OCI-M2 (cell line): ENCODE measurements at regions not wholly inside any gene's neighbourhood (a gene's known extent, or its start where the extent isn't known, plus 50 kb on each side); places are given as distances from the start of the nearest gene placed in this dataset.

ENCODE experiments used
- DNase-seq: peaks from one replicate; lab custom pipeline; 2025; ENCODE audit not compliant: unreplicated experiment; lab: John Stamatoyannopoulos, UW

DNA sequence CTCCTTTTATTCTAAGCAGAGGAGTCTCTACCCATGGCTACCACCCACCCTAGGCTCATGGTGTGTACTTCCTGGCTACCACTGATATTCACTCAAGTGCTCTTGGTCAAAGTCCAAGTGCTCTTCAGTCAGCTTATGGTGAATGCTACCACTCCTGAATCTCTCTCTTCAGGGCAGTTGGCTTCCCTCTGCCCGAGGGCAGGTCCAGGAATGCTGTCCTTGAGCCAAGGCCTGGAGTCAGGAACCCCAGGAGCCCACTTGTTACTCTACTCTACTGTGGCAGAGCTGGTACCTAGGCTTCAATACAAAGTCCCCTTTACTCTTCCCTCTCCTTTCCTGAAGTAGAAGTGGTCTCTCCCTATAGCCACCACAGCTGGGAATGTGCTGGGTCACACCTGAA is 226.0 kb downstream of the DIPK2A start:
- DNase-seq, result no peak

DNA sequence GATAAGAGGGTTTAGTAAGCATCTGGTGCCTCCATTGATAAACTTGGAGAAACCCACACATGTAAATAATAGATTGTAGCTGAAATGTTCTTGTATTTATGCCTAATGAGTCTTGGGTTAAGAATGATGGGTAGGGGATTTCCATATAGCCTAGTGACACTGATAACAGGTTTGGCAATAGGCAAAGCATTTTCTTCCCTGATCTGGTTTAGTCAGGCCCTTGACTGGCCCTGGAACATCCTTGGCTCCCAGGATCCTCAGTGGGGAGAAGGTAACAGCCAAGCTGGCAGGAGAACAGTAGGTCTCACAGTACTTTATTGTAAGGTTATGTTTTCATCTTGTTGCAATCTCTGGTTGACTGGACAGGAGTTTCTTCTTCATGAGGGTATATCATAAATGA is 228.4 kb downstream of the DIPK2A start:
- DNase-seq, result no peak

- DNase-seq, result no peak
Measured at GRCh38 chr3:144200466-144200865, 228.8 kb downstream of the DIPK2A start.

GRCh38 chr3:144221761-144222160 is 250.1 kb downstream of the DIPK2A start:
- no peak for DNase-seq

DNA sequence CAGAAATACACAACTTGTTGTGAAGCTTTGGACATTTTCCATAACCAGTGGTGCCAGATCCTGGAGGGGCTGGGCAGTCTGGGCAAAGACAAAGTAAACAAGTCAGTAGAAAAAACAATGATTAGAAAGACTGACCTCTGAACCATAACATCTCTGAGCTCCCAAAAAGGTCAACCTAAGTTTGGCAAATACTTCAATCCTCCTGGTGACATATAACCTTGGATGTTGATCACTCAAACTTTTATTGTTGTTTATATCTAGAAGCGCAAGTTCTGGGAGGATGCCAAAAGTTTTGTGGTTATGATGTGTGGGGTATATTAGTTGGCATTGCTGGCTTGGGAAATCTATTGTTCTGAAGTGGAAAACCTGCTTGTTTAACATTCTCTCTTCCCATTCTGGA is 257.7 kb downstream of the DIPK2A start:
- DNase-seq, result no peak

- DNase-seq, result no peak
Measured at GRCh38 chr3:144229953-144230352, 258.3 kb downstream of the DIPK2A start.

- DNase-seq, result no peak
Measured at GRCh38 chr3:144235489-144235888, 263.9 kb downstream of the DIPK2A start.

DNA sequence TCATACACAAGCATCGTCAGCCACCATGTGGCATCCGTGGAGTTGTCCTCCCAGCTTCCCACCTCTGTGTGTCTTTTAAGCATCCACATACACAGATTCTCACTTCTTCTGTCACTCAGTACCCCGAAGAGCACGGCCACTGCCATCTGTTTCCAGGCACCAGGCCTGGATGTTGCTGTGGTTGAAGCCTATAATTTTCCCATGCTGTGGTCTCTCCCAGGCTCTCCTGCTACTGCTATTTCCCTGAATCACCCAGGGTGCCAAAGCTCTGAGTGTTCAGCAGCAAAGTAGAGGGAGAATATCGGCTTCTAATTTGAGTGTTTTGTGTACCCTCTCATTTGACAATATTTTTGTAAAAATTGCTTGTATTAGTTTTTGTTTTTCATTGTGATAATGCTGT is 265.7 kb downstream of the DIPK2A start:
- no peak for DNase-seq

GRCh38 chr3:144241404-144241803 is 269.8 kb downstream of the DIPK2A start:
- no peak for DNase-seq

GRCh38 chr3:144242747-144243146 is 271.1 kb downstream of the DIPK2A start:
- no peak for DNase-seq

GRCh38 chr3:144244662-144245061 is 273.0 kb downstream of the DIPK2A start:
- no peak for DNase-seq

- DNase-seq, result no peak
Measured at GRCh38 chr3:144252896-144253295, 281.3 kb downstream of the DIPK2A start.

DNA sequence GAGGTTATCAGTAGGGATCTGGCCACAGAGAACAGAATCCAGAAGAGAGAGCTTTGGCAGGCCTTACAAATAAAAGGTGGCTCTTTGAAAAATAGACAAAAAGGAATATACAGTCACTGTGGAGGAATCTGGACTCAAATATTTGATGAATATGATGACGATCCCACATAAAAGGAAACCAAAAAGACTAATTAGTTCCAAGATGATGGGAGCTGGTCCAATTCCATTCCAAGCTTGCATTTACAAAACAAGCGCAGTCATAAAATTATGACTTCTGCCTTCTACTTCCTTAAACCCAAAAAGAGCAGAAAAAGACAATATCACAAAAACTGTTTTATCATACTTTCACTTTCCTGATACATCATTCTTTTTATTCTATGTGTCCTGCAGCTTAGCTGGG is 285.8 kb downstream of the DIPK2A start:
- DNase-seq, result no peak

GRCh38 chr3:144259267-144259666 is 287.6 kb downstream of the DIPK2A start:
- DNase-seq, result no peak

GRCh38 chr3:144263706-144264105 is 292.1 kb downstream of the DIPK2A start:
- no peak for DNase-seq

DNA sequence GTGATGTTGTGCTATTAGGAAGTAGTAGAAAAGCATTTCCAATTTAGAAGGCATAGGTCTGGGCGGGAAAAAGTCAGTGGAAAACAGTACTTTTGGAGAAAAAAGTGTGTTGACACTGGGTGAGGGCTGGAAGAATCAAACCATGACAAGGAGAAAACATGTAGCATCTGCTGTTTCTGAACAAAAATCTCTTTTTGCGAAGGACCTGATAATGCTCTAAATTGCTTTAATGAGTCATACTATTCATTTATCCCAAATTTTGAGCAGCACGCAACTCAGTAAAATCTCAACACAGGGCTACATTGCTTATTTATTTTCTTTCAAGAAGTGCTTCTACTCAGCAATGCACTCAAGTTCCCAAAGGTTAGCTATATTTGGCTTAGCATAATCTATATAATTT is 292.7 kb downstream of the DIPK2A start:
- no peak for DNase-seq

GRCh38 chr3:144264794-144265193 is 293.2 kb downstream of the DIPK2A start:
- no peak for DNase-seq

GRCh38 chr3:144265542-144266100 is 294.0 kb downstream of the DIPK2A start:
- no peak for DNase-seq

DNA sequence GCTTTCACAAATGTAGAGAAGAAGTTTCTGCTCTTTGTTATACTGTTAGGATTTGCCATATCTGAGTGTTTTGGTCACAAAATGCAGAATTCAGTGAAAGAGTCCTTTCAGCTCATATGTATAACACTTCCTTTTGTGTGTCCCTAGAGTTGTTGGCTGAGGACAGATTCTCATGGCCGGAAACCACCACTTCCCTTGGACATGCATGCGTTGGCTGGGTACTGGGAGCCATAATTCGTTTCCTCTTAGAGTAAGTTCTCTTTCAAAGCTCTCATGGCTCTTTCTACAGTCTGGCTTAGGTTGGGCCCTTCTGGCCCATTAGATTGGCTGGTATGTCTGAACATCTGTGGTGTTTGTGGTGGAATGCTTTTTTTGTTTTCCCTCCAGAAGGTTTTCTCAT is 298.5 kb downstream of the DIPK2A start:
- DNase-seq, result no peak

- DNase-seq, result no peak
Measured at GRCh38 chr3:144272680-144273079, 301.1 kb downstream of the DIPK2A start.

- no peak for DNase-seq
Measured at GRCh38 chr3:144273601-144274000, 302.0 kb downstream of the DIPK2A start.

DNA sequence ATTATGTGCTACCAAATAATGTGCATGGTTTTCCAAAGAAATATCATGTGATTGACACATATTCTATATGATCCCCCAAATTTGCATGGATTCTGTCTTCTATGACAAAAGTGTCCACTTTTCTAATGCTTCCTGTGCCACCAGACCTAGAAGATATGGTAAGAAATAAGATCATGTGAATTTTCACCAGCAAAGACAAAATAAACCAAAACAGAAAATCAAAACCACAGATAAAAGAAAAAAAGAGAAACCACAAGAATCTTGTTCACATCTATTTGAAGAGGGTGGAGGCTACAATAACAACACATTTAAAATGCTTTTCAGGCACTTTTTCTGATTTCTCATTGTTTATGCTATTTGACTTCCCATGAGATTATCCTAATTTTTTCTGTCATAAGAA is 303.4 kb downstream of the DIPK2A start:
- no peak for DNase-seq

DNA sequence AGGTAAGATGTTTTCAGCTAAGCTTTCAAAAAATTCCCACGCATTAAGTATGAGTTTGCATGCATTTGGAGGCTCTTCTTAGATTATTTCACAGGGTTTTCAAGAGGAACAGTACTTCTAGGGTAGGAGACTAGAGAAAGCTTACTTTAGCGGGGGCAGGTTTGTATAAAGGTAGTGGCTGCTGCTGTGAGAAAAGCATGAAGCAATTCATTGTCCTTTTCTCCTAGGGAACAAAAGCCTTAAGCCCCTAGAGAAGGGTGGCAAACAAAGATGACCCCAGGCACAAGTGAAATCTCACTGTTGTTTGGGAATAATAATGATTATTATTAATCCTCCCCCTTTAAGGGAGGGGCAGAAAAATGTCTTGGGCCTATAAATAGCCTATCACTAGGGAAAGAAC is 310.7 kb downstream of the DIPK2A start:
- DNase-seq, result no peak
